Stimulated activated CD4-positive, alpha-beta T cell treated with anti-CD3 and anti-CD28 coated beads, Interleukin-15, amount 100 ng/mL, for 24 hours (primary cell): ENCODE measurements at regions not wholly inside any gene's neighbourhood (a gene's known extent, or its start where the extent isn't known, plus 50 kb on each side); places are given as distances from the start of the nearest gene placed in this dataset.
"Not testable (repeated sequence)": the region's sequence is repeated elsewhere in the genome, so short reads cannot be mapped to it uniquely, and the experiment has no call there.

Experiments used
- DNase-seq: peaks from one replicate; pipeline ENCODE4 v3.0.0-alpha.2; 2020

GRCh38 chr9:110066929-110067716 is 140.8 kb downstream of the C9orf152 start:
- DNase-seq, result no peak

DNA sequence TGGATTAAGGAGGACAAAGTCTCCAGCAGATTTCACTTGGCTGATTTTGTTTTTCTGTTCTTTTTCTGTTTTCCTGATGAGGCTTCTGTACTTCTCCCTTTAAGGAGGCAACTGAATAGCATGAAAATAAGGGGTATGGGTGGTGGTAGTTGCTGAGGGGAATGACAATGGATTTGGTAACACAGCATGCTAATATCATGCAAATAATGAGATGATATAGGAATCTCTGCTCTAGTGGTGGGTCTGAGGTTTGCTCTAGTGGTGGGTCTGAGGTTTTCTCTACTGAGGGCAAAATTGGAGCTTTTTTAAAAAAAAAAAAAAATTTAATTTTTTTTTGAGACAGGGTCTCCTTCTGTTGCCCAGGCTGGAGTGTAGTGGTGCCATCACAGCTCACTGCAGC is 139.7 kb downstream of the C9orf152 start:
- no peak for DNase-seq

- no peak for DNase-seq
These were observed 138.4 kb downstream of the C9orf152 start for GRCh38 chr9:110069326-110070248.

- DNase-seq, result no peak
These were observed 135.2 kb downstream of the C9orf152 start for GRCh38 chr9:110072597-110073355.

- DNase-seq, result no peak
These were observed 134.5 kb downstream of the C9orf152 start for GRCh38 chr9:110073356-110073905.

- DNase-seq, result no peak
These were observed 130.8 kb downstream of the C9orf152 start for GRCh38 chr9:110076894-110077725.

DNA sequence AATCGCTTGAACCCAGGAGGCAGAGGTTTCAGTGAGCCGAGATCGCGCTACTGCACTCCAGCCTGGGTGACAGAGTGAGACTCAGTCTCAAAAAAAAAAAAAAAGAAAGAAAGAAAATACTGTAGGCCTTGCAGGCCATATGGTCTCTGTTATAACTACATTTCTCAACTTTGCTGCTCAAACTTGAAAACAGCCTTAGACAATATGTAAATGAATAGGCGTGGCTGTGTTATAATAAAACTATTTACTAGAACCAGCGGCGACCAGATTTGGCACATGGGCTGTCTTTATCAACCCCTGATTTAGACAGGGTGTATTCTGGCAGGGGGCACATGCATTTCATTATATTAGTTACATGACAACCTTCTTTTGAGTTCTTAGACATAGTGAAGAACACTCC is 130.0 kb downstream of the C9orf152 start:
- DNase-seq, result no peak

- no peak for DNase-seq
These were observed 129.4 kb downstream of the C9orf152 start for GRCh38 chr9:110078604-110079003.

- no peak for DNase-seq
These were observed 126.6 kb downstream of the C9orf152 start for GRCh38 chr9:110081395-110081794.

DNA sequence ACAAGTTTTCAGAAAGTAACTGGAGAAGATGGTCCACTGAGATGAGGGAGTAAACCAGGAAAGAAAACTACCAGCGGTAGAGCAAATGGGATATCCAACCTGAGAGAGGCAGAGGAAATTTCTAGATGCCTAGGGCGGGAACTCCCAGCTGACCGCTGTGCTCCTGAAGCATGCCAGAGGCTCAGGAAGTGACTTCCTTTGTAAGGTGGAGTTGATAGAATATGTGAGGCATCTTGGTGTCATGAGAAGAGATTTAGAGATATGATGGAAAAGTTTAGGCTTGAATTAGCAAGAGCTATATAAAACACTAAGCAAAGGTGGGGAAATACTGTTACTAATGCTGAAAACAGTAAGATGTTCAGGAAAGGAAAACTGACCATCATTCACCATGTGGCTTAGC is 124.1 kb downstream of the C9orf152 start:
- DNase-seq, result no peak

GRCh38 chr9:110086537-110086936 is 121.4 kb downstream of the C9orf152 start:
- DNase-seq, result no peak

DNA sequence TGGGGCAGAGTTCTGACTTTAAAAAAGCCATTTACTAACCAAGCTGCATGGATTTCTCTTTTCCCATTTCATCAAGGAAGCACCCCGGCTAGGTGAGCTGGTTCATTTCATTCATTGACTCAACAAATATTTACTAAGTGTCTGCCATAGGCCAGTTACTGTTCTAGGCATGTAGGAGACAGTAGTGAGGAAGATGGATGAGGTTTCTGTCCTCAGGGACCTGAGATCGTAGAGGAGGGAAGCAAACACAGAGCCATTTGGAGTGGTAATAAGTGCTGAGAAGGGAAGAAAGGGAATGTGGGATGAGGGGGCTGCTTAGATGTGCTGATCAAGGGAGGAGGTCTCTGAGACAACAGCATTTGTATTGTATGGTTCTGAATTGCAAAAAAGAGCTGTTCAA is 120.4 kb downstream of the C9orf152 start:
- no peak for DNase-seq

DNA sequence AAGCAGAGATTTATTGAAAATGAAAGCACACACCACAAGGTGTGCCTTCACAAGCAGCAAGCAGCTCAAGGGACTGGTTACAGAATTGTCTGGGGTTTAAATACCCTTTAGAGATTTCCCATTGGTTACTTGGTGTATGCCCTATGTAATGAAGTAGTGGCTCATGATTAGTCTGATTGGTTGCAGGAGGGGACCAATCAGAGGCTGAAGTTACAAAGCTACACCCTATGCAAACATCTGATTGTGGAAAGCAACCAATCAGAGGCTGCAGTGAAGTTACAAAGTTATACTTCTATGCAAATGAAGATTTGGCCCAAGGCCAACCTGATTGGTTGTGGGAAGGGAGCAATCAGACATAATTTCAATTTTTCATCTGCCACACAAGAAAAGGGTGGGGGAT is 119.9 kb downstream of the C9orf152 start:
- no peak for DNase-seq

GRCh38 chr9:110089681-110090370 is 118.1 kb downstream of the C9orf152 start:
- DNase-seq, result no peak

GRCh38 chr9:110092792-110093191 is 115.2 kb downstream of the C9orf152 start:
- no peak for DNase-seq

DNA sequence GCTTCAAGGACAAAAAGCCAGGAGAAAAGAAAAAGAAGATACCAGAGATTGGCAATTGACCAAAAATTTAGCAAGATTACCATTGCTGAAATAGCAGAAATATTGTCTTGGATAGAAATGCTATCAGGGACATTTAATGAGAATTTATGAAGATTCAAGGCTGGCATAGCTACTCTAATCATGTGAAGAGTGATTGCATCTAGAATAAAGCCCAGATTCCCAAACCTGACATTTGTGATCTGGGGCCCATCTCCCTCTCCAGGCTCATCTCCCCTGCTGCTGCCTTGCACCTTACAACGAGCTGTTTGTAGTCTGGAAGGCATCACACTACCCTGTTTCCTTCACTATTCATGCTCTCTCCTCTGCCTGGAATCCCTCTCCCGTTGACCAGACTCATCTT is 114.5 kb downstream of the C9orf152 start:
- no peak for DNase-seq

- no peak for DNase-seq
These were observed 114.1 kb downstream of the C9orf152 start for GRCh38 chr9:110093871-110094270.

- no peak for DNase-seq
These were observed 112.8 kb downstream of the C9orf152 start for GRCh38 chr9:110095161-110095595.

GRCh38 chr9:110095776-110096175 is 112.2 kb downstream of the C9orf152 start:
- no peak for DNase-seq

- DNase-seq, result not testable (repeated sequence)
These were observed 111.3 kb downstream of the C9orf152 start for GRCh38 chr9:110096674-110097073.
